RWPE1 (cell line): ENCODE measurements at regions not wholly inside any gene's neighbourhood (a gene's known extent, or its start where the extent isn't known, plus 50 kb on each side); places are given as distances from the start of the nearest gene placed in this dataset.

Experiments used
- CTCF ChIA-PET: fragments of 350-600 bp; sonication (Branson Sonifier 250); formaldehyde crosslinking; extraction: SDS; loops from one replicate; lab custom pipeline; 2021; lab: Yijun Ruan, JAX
- POLR2A ChIA-PET: fragments of 400-600 bp; formaldehyde crosslinking; extraction: SDS; loops from one replicate; lab custom pipeline; 2020; ENCODE audit warnings: antibody characterized with exemption; ENCODE audit not compliant: low non-redundant PET; lab: Yijun Ruan, JAX
- DNase-seq: peaks from one replicate; pipeline ENCODE4 v3.0.0; 2012; ENCODE audit warnings: low spot score
- H3K27ac ChIP-seq: fragments of 450-650 bp; 2 replicates; pipeline ENCODE4 v1.5.1; 2017
- CTCF ChIP-seq: fragments of 450-650 bp; conservative IDR thresholded peaks from 2 replicates; pipeline ENCODE4 v1.5.1; 2017; ENCODE audit warnings: low read depth, mild to moderate bottlenecking

- TF ChIP-seq CTCF = no peak
- POLR2A ChIA-PET = no interaction called here
- H3K27ac ChIP-seq = no peak overlapping the region
- no peak for DNase-seq
- CTCF ChIA-PET = no interaction called here
Observed at GRCh38 chr6:67544851-67545452, 1090.1 kb upstream of the ADGRB3 start.

GRCh38 chr6:67541586-67541985 is 1093.5 kb upstream of the ADGRB3 start:
- ChIA-PET POLR2A (no interaction called here), CTCF (no interaction called here)
- H3K27ac ChIP-seq = no peak overlapping the region
- TF ChIP-seq CTCF = no peak
- no peak for DNase-seq

DNA sequence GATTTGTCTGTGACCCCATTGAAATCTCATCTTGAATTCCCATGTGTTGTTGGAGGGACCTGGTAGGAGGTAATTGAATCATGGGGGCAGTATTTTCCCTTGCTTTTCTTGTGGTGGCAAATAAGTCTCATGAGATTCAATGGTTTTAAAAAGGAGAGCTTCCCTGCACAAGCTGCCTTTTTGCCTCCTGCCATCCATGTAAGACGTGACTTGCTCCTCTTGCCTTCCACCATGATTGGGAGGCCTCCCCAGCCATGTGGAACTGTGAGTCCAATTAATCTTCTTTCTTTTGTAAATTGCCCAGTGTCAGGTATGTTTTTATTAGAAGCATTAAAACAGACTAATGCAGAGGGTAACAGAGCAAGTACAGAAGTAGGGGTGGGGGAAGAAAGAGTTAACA is 1097.0 kb upstream of the ADGRB3 start:
- TF ChIP-seq CTCF = no peak
- no peak for DNase-seq
- H3K27ac ChIP-seq = no peak overlapping the region
- POLR2A ChIA-PET = no interaction called here
- CTCF ChIA-PET = no interaction called here

- ChIA-PET CTCF (interaction anchor here (0.5 kb wide), 1 partner anchor 1284 kb away, joined by 3 read pairs; no protein-coding TSS in a partner anchor), POLR2A (no interaction called here)
- no peak for TF ChIP-seq CTCF
- no peak overlapping the region for H3K27ac ChIP-seq
- DNase-seq = no peak
Observed at GRCh38 chr6:67535946-67536345, 1099.1 kb upstream of the ADGRB3 start.

DNA sequence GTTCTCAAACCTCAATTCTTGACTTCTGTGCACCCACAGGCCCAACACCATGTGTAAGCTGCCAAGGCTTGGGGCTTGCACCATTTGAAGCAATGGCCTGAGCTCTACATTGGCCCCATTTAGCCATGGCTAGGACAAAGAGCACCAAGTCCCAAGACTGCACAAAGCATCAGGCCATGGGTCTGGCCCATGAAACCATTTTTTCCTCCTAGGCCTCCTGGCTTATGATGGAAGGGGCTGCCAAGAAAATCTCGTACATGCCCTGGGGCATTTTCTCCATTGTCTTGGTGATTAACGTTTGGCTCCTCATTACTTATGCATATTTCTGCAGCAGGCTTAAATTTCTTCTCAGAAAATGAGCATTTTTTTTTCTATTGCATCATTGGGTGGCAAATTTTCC is 1128.7 kb upstream of the ADGRB3 start:
- CTCF ChIA-PET = no interaction called here
- H3K27ac ChIP-seq = no peak overlapping the region
- no peak for TF ChIP-seq CTCF
- DNase-seq = no peak
- POLR2A ChIA-PET = no interaction called here

DNA sequence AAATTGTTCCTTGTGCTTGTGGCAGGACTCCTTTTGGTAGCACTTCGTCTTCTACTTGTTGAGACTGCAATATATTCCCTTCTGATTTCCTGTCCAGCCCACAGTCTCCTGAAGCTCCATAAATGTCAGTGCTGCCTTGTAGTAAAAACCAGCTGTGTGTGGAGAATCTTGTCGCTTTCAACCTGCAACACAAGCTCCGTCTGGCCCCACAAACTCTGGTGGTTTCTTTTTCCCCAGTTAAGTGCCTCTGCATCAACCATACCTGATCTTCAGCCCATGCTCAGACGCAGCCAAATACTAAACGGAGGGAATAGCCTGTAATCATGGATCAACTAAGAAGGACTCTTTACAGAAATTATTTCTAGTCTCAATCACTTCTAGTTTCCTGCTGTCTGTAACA is 1133.3 kb upstream of the ADGRB3 start:
- H3K27ac ChIP-seq = no peak overlapping the region
- DNase-seq = no peak
- POLR2A ChIA-PET = interaction anchor here (0.6 kb wide), 1 partner anchor 31 kb away, joined by 3 read pairs; no protein-coding TSS in a partner anchor
- no peak for TF ChIP-seq CTCF
- CTCF ChIA-PET = no interaction called here
